ENCODE measurements at regions not wholly inside any gene's neighbourhood (a gene's known extent, or its start where the extent isn't known, plus 50 kb on each side); places are given as distances from the start of the nearest gene placed in this dataset.

DNA sequence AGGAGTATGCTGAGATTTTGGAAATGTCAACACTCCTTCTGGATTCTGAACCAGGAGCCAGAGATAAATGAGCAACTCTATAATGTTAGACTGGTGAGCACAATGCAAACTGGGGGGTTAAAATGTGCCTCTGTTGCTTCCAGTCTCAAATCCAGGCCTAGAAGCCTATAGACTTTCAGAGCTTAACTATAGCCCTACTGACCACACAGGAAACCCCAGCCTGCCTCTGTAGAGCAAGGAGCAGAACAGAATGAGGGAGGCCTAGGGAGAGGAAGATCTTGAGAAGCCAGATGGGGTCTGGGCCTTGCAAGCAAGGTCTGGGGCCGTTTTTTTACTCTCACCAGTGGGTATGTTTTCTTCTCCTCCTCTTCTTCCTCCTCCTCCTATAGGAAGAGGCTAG, 225.4 kb upstream of the KITLG start:
- H3K4me1 ChIP-seq (ENCODE audit: control insufficient read depth in 1 of 2, insufficient read depth in 1 of 2, low read depth in 1 of 2, low read length in 1 of 2): no peaks in the 10 kb centered on the region
- no peaks in the 10 kb centered on the region for H3K36me3 ChIP-seq
- H3K9me3 ChIP-seq: no peaks in the 10 kb centered on the region
- H3K27me3 ChIP-seq: no peaks in the 10 kb centered on the region
- TF ChIP-seq, protein P1, sequence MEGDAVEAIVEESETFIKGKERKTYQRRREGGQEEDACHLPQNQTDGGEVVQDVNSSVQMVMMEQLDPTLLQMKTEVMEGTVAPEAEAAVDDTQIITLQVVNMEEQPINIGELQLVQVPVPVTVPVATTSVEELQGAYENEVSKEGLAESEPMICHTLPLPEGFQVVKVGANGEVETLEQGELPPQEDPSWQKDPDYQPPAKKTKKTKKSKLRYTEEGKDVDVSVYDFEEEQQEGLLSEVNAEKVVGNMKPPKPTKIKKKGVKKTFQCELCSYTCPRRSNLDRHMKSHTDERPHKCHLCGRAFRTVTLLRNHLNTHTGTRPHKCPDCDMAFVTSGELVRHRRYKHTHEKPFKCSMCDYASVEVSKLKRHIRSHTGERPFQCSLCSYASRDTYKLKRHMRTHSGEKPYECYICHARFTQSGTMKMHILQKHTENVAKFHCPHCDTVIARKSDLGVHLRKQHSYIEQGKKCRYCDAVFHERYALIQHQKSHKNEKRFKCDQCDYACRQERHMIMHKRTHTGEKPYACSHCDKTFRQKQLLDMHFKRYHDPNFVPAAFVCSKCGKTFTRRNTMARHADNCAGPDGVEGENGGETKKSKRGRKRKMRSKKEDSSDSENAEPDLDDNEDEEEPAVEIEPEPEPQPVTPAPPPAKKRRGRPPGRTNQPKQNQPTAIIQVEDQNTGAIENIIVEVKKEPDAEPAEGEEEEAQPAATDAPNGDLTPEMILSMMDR (IDR thresholded peaks at IDR 0.05): no peak
- no peak overlapping the region for H3K27ac ChIP-seq
- H3K4me3 ChIP-seq (ENCODE audit: low read depth in 1 of 2, low read length in 1 of 2): no peak overlapping the region

DNA sequence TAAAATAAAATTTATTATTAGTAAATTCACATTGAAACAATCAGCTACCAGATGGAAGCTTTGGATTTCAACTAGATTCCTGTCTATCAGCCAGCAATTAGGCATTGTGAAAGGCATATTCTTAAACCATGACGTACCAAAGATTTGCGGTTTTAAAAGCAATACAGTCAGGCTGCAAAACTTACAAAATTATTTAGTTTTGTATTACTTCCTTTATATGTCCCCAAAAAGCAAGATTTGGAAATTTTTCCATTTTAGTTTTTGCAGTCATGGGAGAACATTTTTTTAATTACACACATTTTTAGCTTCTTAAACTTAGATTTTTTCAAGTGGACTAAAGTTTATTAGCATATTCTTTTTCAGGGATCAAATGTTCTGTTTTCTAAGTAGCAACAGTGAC, 225.0 kb upstream of the KITLG start:
- no peaks in the 10 kb centered on the region for H3K36me3 ChIP-seq
- H3K27ac ChIP-seq: no peak overlapping the region
- H3K27me3 ChIP-seq: no peaks in the 10 kb centered on the region
- H3K9me3 ChIP-seq: no peaks in the 10 kb centered on the region
- no peaks in the 10 kb centered on the region for H3K4me1 ChIP-seq (ENCODE audit: control insufficient read depth in 1 of 2, insufficient read depth in 1 of 2, low read depth in 1 of 2, low read length in 1 of 2)
- H3K4me3 ChIP-seq (ENCODE audit: low read depth in 1 of 2, low read length in 1 of 2): no peak overlapping the region
- TF ChIP-seq, protein P1 (IDR thresholded peaks at IDR 0.05): no peak

DNA sequence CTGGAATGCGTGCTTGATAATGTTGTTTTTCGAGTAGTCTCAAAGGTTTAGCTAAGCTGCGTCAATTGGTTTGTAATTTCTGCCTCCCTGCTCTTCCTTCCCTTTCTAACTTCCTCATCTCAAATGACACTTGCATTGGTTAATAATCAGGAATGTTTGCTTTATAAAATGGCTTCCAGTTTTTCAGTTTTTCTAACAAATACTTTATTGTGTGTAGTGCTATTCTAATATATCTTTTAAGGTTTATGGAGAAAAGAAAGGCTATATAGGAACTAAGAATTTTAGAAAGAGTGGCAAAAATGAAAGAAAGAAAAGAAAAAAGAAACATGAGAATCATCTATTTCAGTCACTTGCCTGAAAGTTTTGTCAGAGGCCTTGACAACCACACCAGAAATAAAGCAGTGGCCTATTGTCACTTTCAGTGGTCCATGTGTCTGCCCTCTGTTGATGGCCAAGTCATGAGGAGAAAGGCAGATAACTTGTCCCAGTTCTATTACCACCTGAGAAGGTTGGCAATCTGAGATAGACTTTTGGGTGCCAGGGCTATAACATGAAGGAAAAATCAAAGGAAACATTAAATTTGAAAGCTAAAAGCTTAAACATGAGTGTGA, 221.9 kb upstream of the KITLG start:
- H3K27ac ChIP-seq: no peak overlapping the region
- no peaks in the 10 kb centered on the region for H3K36me3 ChIP-seq
- H3K4me3 ChIP-seq (ENCODE audit: low read depth in 1 of 2, low read length in 1 of 2): no peak overlapping the region
- H3K4me1 ChIP-seq (ENCODE audit: control insufficient read depth in 1 of 2, insufficient read depth in 1 of 2, low read depth in 1 of 2, low read length in 1 of 2): no peaks in the 10 kb centered on the region
- no peaks in the 10 kb centered on the region for H3K9me3 ChIP-seq
- TF ChIP-seq, protein P1 (IDR thresholded peaks at IDR 0.05): no peak
- H3K27me3 ChIP-seq: no peaks in the 10 kb centered on the region

DNA sequence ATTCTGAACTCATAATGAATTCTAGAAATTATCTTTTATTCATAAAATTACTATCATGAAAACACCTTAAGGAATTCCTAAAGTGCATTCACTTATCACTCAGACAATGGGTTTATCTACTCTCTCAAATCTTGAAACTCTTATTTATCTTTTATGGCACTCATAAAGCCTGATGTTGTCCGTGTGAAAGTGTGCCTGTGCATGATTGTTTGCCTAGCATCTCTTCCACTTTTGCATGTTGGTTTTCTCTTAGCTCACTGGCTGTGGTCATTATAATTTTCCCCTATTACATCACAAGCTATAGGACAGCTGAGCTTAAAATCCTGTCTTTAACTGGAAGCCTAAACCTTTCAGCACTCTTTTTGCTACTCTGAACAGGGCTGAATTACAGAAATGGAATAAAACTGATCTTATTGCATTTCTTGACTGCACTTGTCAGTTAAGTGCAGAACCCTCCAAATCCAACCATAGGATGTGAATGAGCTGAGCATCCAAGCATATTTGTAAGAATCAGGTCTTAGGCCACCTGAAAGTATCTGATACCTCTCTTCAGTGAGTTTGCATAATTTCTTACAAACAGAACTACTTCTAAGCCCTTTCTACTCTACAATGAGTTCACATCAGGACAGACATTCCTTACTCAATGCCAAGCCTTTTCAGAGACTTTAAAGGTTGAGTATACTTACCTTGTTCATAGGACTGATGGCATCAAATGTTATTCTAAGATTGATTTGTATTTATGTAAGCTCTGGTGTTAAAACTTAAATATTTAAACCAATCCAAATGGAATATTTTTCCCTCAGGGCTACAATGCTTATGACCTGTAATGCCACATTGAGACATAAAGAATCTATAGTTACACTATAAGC, 221.2 kb upstream of the KITLG start:
- H3K4me3 ChIP-seq (ENCODE audit: low read depth in 1 of 2, low read length in 1 of 2): no peak overlapping the region
- no peaks in the 10 kb centered on the region for H3K9me3 ChIP-seq
- H3K4me1 ChIP-seq (ENCODE audit: control insufficient read depth in 1 of 2, insufficient read depth in 1 of 2, low read depth in 1 of 2, low read length in 1 of 2): no peaks in the 10 kb centered on the region
- TF ChIP-seq, protein P1 (IDR thresholded peaks at IDR 0.05): no peak
- no peaks in the 10 kb centered on the region for H3K27me3 ChIP-seq
- no peak overlapping the region for H3K27ac ChIP-seq
- H3K36me3 ChIP-seq: no peaks in the 10 kb centered on the region

DNA sequence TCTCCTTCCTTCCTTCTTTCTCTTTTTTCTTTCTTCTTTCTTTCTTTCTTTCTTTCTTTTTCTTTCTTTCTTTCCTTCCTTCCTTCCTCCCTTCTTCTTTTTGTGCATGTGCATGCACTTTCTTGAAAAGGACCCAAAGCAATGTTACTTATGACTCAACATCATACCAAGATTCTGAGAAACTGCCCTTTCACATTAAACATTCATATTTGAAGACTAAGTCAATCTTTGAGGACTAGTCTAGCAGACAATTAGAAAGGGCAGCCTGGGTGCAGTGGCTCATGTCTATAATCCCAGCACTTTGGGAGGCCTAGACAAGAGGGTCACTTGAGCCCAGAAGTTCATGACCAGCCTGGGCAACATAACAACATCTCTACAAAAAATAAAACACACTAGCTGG, 212.8 kb upstream of the KITLG start:
- no peaks in the 10 kb centered on the region for H3K9me3 ChIP-seq
- H3K27me3 ChIP-seq: no peaks in the 10 kb centered on the region
- TF ChIP-seq, protein P1 (IDR thresholded peaks at IDR 0.05): no peak
- no peaks in the 10 kb centered on the region for H3K36me3 ChIP-seq
- no peak overlapping the region for H3K27ac ChIP-seq
- H3K4me3 ChIP-seq (ENCODE audit: low read depth in 1 of 2, low read length in 1 of 2): no peak overlapping the region
- H3K4me1 ChIP-seq (ENCODE audit: control insufficient read depth in 1 of 2, insufficient read depth in 1 of 2, low read depth in 1 of 2, low read length in 1 of 2): no peaks in the 10 kb centered on the region
